WTC11 (cell line): ENCODE measurements at regions not wholly inside any gene's neighbourhood (a gene's known extent, or its start where the extent isn't known, plus 50 kb on each side); places are given as distances from the start of the nearest gene placed in this dataset.

ENCODE experiments used
- ATAC-seq: fragments of 200-7000 bp; cut with Tn5 transposase; 2 replicates; pipeline ENCODE4 v1.10.0; 2021; ENCODE audit warnings: mild to moderate bottlenecking, moderate library complexity
- CTCF ChIA-PET: fragments of 300-600 bp; sonication (Branson Sonifier 250); formaldehyde crosslinking; loops from one replicate; lab custom pipeline; 2021; ENCODE audit warnings: antibody characterized with exemption; lab: Charles Lee
- POLR2A ChIA-PET: fragments of 350-600 bp; sonication (Branson Sonifier 250); formaldehyde crosslinking; loops from one replicate; lab custom pipeline; 2021; ENCODE audit warnings: antibody characterized with exemption; lab: Charles Lee
- DNase-seq: peaks from one replicate; pipeline ENCODE4 v3.0.0; 2021; ENCODE audit warnings: low spot score
- H3K27ac Mint-ChIP-seq: 2 replicates; pipeline ENCODE4 v1.8.0; 2021; ENCODE audit warnings: mixed read lengths
- H3K27me3 Mint-ChIP-seq: 2 replicates; pipeline ENCODE4 v1.8.0; 2021; ENCODE audit warnings: low read depth, mild to moderate bottlenecking, moderate library complexity, mixed read lengths
- H3K36me3 Mint-ChIP-seq: 2 replicates; pipeline ENCODE4 v1.8.0; 2021; ENCODE audit warnings: mixed read lengths
- H3K4me1 Mint-ChIP-seq: 2 replicates; pipeline ENCODE4 v1.8.0; 2022; ENCODE audit warnings: mixed read lengths
- H3K4me3 Mint-ChIP-seq: 2 replicates; pipeline ENCODE4 v1.8.0; 2021; ENCODE audit warnings: mild to moderate bottlenecking, moderate library complexity, mixed read lengths
- H3K9me3 Mint-ChIP-seq: 2 replicates; pipeline ENCODE4 v1.8.0; 2021; ENCODE audit warnings: mixed read lengths
- ATF1 ChIP-seq: sonication (generic); formaldehyde crosslinking; IDR thresholded peaks from 2 replicates; pipeline ENCODE4 v1.8.1; 2023; ENCODE audit warnings: mild to moderate bottlenecking, moderate library complexity, missing genetic modification reagents
- E2F4 ChIP-seq: sonication (generic); formaldehyde crosslinking; IDR thresholded peaks from 2 replicates; pipeline ENCODE4 v1.8.1; 2022; ENCODE audit warnings: low read depth, mild to moderate bottlenecking, moderate library complexity, missing genetic modification reagents, borderline replicate concordance
- E2F5 ChIP-seq: sonication (generic); formaldehyde crosslinking; IDR thresholded peaks from 2 replicates; pipeline ENCODE4 v1.8.1; 2022; ENCODE audit warnings: mild to moderate bottlenecking, moderate library complexity, missing genetic modification reagents
- ESRRA ChIP-seq: sonication (generic); formaldehyde crosslinking; IDR thresholded peaks from 2 replicates; pipeline ENCODE4 v1.8.1; 2022; ENCODE audit warnings: mild to moderate bottlenecking, missing genetic modification reagents, borderline replicate concordance
- ETV6 ChIP-seq: sonication (generic); formaldehyde crosslinking; IDR thresholded peaks from 2 replicates; pipeline ENCODE4 v1.8.1; 2022; ENCODE audit warnings: mild to moderate bottlenecking, missing genetic modification reagents
- FOXJ3 ChIP-seq: sonication (generic); formaldehyde crosslinking; IDR thresholded peaks from 2 replicates; pipeline ENCODE4 v1.9.0; 2021; ENCODE audit warnings: missing genetic modification reagents, mild to moderate bottlenecking, borderline replicate concordance
- GTF2I ChIP-seq: fragments of 250-450 bp; sonication (Bioruptor Pico); conservative IDR thresholded peaks from 2 replicates; pipeline ENCODE4 v1.4.0; 2021; ENCODE audit warnings: mild to moderate bottlenecking
- HMGXB4 ChIP-seq: sonication (generic); formaldehyde crosslinking; IDR thresholded peaks from 2 replicates; pipeline ENCODE4 v1.8.1; 2023; ENCODE audit warnings: mild to moderate bottlenecking, moderate library complexity, missing genetic modification reagents
- KAT7 ChIP-seq: sonication (generic); formaldehyde crosslinking; IDR thresholded peaks from 2 replicates; pipeline ENCODE4 v1.8.1; 2023; ENCODE audit warnings: missing genetic modification reagents, mild to moderate bottlenecking, borderline replicate concordance
- MYBL2 ChIP-seq: sonication (generic); formaldehyde crosslinking; IDR thresholded peaks from 2 replicates; pipeline ENCODE4 v1.8.1; 2023; ENCODE audit warnings: mild to moderate bottlenecking, moderate library complexity, missing genetic modification reagents
- NFYB ChIP-seq: sonication (generic); formaldehyde crosslinking; conservative IDR thresholded peaks from 2 replicates; pipeline ENCODE4 v1.8.0; 2022; ENCODE audit warnings: low read depth, missing genetic modification reagents
- NR2C2 ChIP-seq: sonication (generic); formaldehyde crosslinking; IDR thresholded peaks from 2 replicates; pipeline ENCODE4 v1.8.0; 2022; ENCODE audit warnings: mild to moderate bottlenecking, missing genetic modification reagents
- SMAD3 ChIP-seq: sonication (generic); formaldehyde crosslinking; IDR thresholded peaks from 2 replicates; pipeline ENCODE4 v1.8.0; 2022; ENCODE audit warnings: missing genetic modification reagents, mild to moderate bottlenecking, borderline replicate concordance
- SMAD4 ChIP-seq: sonication (generic); formaldehyde crosslinking; IDR thresholded peaks from 2 replicates; pipeline ENCODE4 v1.8.0; 2022; ENCODE audit warnings: mild to moderate bottlenecking, missing genetic modification reagents
- ZNF121 ChIP-seq: sonication (generic); formaldehyde crosslinking; IDR thresholded peaks from 2 replicates; pipeline ENCODE4 v1.8.0; 2023; ENCODE audit warnings: missing genetic modification reagents
- TF ChIP-seq, protein P1 (sequence below): sonication (generic); formaldehyde crosslinking; IDR thresholded peaks from 2 replicates; pipeline ENCODE4 v1.8.0; 2023; ENCODE audit warnings: missing genetic modification reagents, mild to moderate bottlenecking, borderline replicate concordance
- TF ChIP-seq, protein P2 (sequence below): sonication (generic); formaldehyde crosslinking; IDR thresholded peaks from 2 replicates; pipeline ENCODE4 v1.8.1; 2022; ENCODE audit warnings: low read depth, missing genetic modification reagents, borderline replicate concordance
- TF ChIP-seq, protein P3 (sequence below): fragments of 250-450 bp; sonication (Bioruptor Pico); IDR thresholded peaks from 2 replicates; pipeline ENCODE4 v1.9.0; 2021; ENCODE audit warnings: moderate library complexity, mild to moderate bottlenecking, inconsistent platforms, borderline replicate concordance
- TF ChIP-seq, protein P4 (sequence below): sonication (generic); formaldehyde crosslinking; IDR thresholded peaks from 2 replicates; pipeline ENCODE4 v1.8.1; 2022; ENCODE audit warnings: missing genetic modification reagents, borderline replicate concordance

DNA sequence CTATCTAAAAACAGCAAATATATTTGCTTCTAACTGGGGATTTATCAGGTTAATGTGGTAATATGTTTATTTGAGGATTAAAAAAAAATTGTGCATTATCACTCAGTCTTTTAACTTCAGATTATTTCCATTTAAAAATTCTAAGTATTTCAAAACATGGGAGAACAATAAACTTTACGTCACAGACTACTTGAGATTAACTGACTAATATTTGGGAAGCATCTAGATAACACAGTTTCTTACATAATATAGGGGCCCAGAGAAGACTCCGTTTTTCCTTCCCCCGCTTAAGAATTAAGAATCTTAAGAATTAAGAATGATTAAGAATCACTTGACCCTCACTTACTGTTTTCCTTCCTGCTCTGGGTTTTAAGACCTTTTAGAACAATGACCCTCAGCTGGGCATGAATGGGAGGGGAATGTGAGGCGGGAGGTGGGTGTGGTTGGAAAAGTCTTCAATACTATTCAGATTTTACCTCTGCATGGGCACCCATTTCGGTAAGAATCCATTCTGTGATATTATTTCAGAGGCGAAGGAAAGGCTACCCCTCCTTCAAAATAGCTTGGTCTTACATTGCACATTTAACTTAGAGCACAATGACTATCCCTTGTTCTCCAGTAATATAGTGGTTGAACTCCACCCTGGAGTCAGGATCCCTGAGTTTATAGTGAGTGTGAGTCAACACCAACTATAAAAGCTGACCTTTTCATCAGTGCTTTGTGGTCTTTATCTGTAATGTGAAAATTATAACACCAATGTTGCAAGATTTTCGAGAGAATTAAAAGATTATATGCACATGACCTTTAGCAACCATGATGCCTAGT is 821.3 kb downstream of the USP25 start:
- H3K9me3 Mint-ChIP-seq = peaks cover 1% of the 10 kb centered on the region; the same call in 1 of the 2 replicates
- H3K36me3 Mint-ChIP-seq = no peaks in the 10 kb centered on the region
- ChIA-PET CTCF (no interaction called here), POLR2A (no interaction called here)
- H3K27ac Mint-ChIP-seq = no peak overlapping the region
- ATAC-seq (0 out of 2 replicates have a peak, but pooled peaks have one; percentile 38), DNase-seq (no peak)
- no peak for TF ChIP-seq SMAD3 (CRISPR knock-in tag)
- TF ChIP-seq KAT7 (CRISPR knock-in tag) = no peak
- TF ChIP-seq FOXJ3 (CRISPR knock-in tag) = no peak
- TF ChIP-seq E2F4 (CRISPR knock-in tag) = no peak
- TF ChIP-seq NFYB = no peak
- no peak for TF ChIP-seq HMGXB4 (CRISPR knock-in tag)
- TF ChIP-seq, protein P1, sequence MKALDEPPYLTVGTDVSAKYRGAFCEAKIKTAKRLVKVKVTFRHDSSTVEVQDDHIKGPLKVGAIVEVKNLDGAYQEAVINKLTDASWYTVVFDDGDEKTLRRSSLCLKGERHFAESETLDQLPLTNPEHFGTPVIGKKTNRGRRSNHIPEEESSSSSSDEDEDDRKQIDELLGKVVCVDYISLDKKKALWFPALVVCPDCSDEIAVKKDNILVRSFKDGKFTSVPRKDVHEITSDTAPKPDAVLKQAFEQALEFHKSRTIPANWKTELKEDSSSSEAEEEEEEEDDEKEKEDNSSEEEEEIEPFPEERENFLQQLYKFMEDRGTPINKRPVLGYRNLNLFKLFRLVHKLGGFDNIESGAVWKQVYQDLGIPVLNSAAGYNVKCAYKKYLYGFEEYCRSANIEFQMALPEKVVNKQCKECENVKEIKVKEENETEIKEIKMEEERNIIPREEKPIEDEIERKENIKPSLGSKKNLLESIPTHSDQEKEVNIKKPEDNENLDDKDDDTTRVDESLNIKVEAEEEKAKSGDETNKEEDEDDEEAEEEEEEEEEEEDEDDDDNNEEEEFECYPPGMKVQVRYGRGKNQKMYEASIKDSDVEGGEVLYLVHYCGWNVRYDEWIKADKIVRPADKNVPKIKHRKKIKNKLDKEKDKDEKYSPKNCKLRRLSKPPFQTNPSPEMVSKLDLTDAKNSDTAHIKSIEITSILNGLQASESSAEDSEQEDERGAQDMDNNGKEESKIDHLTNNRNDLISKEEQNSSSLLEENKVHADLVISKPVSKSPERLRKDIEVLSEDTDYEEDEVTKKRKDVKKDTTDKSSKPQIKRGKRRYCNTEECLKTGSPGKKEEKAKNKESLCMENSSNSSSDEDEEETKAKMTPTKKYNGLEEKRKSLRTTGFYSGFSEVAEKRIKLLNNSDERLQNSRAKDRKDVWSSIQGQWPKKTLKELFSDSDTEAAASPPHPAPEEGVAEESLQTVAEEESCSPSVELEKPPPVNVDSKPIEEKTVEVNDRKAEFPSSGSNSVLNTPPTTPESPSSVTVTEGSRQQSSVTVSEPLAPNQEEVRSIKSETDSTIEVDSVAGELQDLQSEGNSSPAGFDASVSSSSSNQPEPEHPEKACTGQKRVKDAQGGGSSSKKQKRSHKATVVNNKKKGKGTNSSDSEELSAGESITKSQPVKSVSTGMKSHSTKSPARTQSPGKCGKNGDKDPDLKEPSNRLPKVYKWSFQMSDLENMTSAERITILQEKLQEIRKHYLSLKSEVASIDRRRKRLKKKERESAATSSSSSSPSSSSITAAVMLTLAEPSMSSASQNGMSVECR (CRISPR knock-in tag) = no peak
- TF ChIP-seq ATF1 (CRISPR knock-in tag) = no peak
- TF ChIP-seq ZNF121 (CRISPR knock-in tag) = no peak
- H3K4me3 Mint-ChIP-seq = no peak overlapping the region
- no peaks in the 10 kb centered on the region for H3K27me3 Mint-ChIP-seq
- H3K4me1 Mint-ChIP-seq = peaks cover 30% of the 10 kb centered on the region

GRCh38 chr21:16552880-16553279 is 823.1 kb downstream of the USP25 start:
- POLR2A ChIA-PET = no interaction called here
- no peak for ATAC-seq
- Mint-ChIP-seq H3K27me3 (no peaks in the 10 kb centered on the region), H3K36me3 (no peaks in the 10 kb centered on the region), H3K27ac (no peak overlapping the region), H3K9me3 (peaks cover 4% of the 10 kb centered on the region; the same call in 1 of the 2 replicates), H3K4me1 (peaks cover 30% of the 10 kb centered on the region), H3K4me3 (no peak overlapping the region)
- DNase-seq = no peak
- CTCF ChIA-PET = no interaction called here
- TF ChIP-seq E2F5 (CRISPR knock-in tag) = no peak
- no peak for TF ChIP-seq NFYB
- TF ChIP-seq, protein P2, sequence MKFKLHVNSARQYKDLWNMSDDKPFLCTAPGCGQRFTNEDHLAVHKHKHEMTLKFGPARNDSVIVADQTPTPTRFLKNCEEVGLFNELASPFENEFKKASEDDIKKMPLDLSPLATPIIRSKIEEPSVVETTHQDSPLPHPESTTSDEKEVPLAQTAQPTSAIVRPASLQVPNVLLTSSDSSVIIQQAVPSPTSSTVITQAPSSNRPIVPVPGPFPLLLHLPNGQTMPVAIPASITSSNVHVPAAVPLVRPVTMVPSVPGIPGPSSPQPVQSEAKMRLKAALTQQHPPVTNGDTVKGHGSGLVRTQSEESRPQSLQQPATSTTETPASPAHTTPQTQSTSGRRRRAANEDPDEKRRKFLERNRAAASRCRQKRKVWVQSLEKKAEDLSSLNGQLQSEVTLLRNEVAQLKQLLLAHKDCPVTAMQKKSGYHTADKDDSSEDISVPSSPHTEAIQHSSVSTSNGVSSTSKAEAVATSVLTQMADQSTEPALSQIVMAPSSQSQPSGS = no peak
- no peak for TF ChIP-seq MYBL2 (CRISPR knock-in tag)
- TF ChIP-seq, protein P3, sequence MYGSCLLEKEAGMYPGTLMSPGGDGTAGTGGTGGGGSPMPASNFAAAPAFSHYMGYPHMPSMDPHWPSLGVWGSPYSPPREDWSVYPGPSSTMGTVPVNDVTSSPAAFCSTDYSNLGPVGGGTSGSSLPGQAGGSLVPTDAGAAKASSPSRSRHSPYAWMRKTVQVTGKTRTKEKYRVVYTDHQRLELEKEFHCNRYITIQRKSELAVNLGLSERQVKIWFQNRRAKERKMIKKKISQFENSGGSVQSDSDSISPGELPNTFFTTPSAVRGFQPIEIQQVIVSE (CRISPR knock-in tag) = no peak
- TF ChIP-seq GTF2I (CRISPR knock-in tag) = no peak
- TF ChIP-seq ETV6 = no peak
- TF ChIP-seq ESRRA (CRISPR knock-in tag) = no peak
- no peak for TF ChIP-seq SMAD4 (CRISPR knock-in tag)
- no peak for TF ChIP-seq NR2C2 (CRISPR knock-in tag)
- TF ChIP-seq, protein P4, sequence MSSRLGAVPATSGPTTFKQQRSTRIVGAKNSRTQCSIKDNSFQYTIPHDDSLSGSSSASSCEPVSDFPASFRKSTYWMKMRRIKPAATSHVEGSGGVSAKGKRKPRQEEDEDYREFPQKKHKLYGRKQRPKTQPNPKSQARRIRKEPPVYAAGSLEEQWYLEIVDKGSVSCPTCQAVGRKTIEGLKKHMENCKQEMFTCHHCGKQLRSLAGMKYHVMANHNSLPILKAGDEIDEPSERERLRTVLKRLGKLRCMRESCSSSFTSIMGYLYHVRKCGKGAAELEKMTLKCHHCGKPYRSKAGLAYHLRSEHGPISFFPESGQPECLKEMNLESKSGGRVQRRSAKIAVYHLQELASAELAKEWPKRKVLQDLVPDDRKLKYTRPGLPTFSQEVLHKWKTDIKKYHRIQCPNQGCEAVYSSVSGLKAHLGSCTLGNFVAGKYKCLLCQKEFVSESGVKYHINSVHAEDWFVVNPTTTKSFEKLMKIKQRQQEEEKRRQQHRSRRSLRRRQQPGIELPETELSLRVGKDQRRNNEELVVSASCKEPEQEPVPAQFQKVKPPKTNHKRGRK (CRISPR knock-in tag) = no peak
